CD8-positive, alpha-beta memory T cell (primary cell): ENCODE measurements at regions not wholly inside any gene's neighbourhood (a gene's known extent, or its start where the extent isn't known, plus 50 kb on each side); places are given as distances from the start of the nearest gene placed in this dataset.

ENCODE experiments used
- CTCF ChIA-PET: fragments of 350-600 bp; sonication (Branson Sonifier 250); formaldehyde crosslinking; loops from one replicate; lab custom pipeline; 2021; ENCODE audit warnings: antibody characterized with exemption; lab: Charles Lee
- POLR2A ChIA-PET: fragments of 350-600 bp; sonication (Branson Sonifier 250); formaldehyde crosslinking; loops from one replicate; lab custom pipeline; 2021; ENCODE audit warnings: antibody characterized with exemption; lab: Charles Lee
- DNase-seq, 5 donors: peaks; one replicate each; pipeline versions ENCODE4 v3.0.0 to v3.0.0-alpha.2; 2020 to 2022; ENCODE audit warnings: mixed read lengths in 1 of 5
- H3K27ac ChIP-seq: one replicate; pipeline ENCODE4 v1.7.0; 2013; ENCODE audit warnings: low read depth, mild to moderate bottlenecking, low read length, moderate library complexity
- H3K27me3 ChIP-seq: 2 replicates; pipeline ENCODE4 v1.7.0; 2013; ENCODE audit warnings: low read length, mild to moderate bottlenecking; ENCODE audit not compliant: insufficient read depth, poor library complexity, severe bottlenecking
- H3K36me3 ChIP-seq: 2 replicates; pipeline ENCODE4 v1.7.0; 2013; ENCODE audit warnings: mild to moderate bottlenecking, low read length, moderate library complexity; ENCODE audit not compliant: insufficient read depth
- H3K4me1 ChIP-seq: 2 replicates; pipeline ENCODE4 v1.7.0; 2013; ENCODE audit warnings: mild to moderate bottlenecking, low read length, moderate library complexity; ENCODE audit not compliant: insufficient read depth
- H3K4me3 ChIP-seq: 2 replicates; pipeline ENCODE4 v1.7.0; 2013; ENCODE audit warnings: mild to moderate bottlenecking, low read length
- H3K9me3 ChIP-seq: 2 replicates; pipeline ENCODE4 v1.7.0; 2013; ENCODE audit warnings: mild to moderate bottlenecking, low read length
- H3K27ac Mint-ChIP-seq, 8 donors: one replicate each; pipeline ENCODE4 v1.8.0; 2020 to 2021; ENCODE audit warnings: mixed read lengths in 8 of 8, mild to moderate bottlenecking in 6 of 8, inconsistent platforms in 3 of 8, moderate library complexity in 3 of 8
- H3K27me3 Mint-ChIP-seq, 2 donors: one replicate each; pipeline ENCODE4 v1.8.0; 2020 to 2021; ENCODE audit warnings: mixed read lengths in 2 of 2, mild to moderate bottlenecking in 1 of 2, moderate library complexity in 1 of 2
- H3K36me3 Mint-ChIP-seq, 3 donors: one replicate each; pipeline ENCODE4 v1.8.0; 2020 to 2021; ENCODE audit warnings: mixed read lengths in 3 of 3, inconsistent platforms in 1 of 3, mild to moderate bottlenecking in 1 of 3
- H3K4me1 Mint-ChIP-seq, 3 donors: one replicate each; pipeline ENCODE4 v1.8.0; 2020 to 2021; ENCODE audit warnings: mixed read lengths in 3 of 3, inconsistent platforms in 1 of 3, mild to moderate bottlenecking in 1 of 3
- H3K4me3 Mint-ChIP-seq, 7 donors: one replicate each; pipeline ENCODE4 v1.8.0; 2020 to 2021; ENCODE audit warnings: mixed read lengths in 7 of 7, mild to moderate bottlenecking in 6 of 7, moderate library complexity in 4 of 7, inconsistent platforms in 2 of 7
- H3K9me3 Mint-ChIP-seq, 5 donors: one replicate each; pipeline ENCODE4 v1.8.0; 2020 to 2022; ENCODE audit warnings: mixed read lengths in 5 of 5, mild to moderate bottlenecking in 3 of 5, moderate library complexity in 2 of 5, inconsistent platforms in 1 of 5

- Histone ChIP-seq H3K4me1 (no peaks in the 10 kb centered on the region), H3K27me3 (no peaks in the 10 kb centered on the region), H3K36me3 (no peaks in the 10 kb centered on the region), H3K9me3 (no peaks in the 10 kb centered on the region), H3K4me3 (no peak overlapping the region), H3K27ac (no peak overlapping the region)
- H3K4me1 Mint-ChIP-seq: no peaks in the 10 kb centered on the region
- H3K9me3 Mint-ChIP-seq: no peaks in the 10 kb centered on the region
- ChIA-PET POLR2A (no interaction called here), CTCF (no interaction called here)
- no peak overlapping the region for H3K27ac Mint-ChIP-seq
- H3K36me3 Mint-ChIP-seq: no peaks in the 10 kb centered on the region
- no peaks in the 10 kb centered on the region for H3K27me3 Mint-ChIP-seq
- DNase-seq: no peak
- no peak overlapping the region for H3K4me3 Mint-ChIP-seq
These were observed 110.4 kb upstream of the PMFBP1 start for GRCh38 chr16:72282362-72282761.

DNA sequence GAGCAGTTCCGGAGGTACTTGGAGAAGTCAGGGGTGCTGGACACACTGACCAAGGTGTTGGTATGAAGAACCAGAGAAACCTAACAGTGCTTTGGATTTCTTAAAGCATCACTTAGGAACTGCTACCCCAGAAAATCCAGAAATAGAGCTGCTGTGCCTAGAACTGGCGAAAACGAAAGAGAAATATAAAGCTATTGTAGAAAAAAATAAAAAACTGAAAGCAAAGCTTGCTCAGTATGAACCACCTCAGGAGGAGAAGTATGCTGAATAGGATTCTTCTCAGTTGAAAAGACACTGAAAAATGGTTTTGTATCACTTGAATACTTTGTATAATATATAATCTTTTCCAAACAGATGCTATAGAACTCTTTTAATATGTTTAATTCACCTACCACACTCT, 106.3 kb upstream of the PMFBP1 start:
- Histone ChIP-seq H3K36me3 (no peaks in the 10 kb centered on the region), H3K4me3 (no peak overlapping the region), H3K4me1 (no peaks in the 10 kb centered on the region), H3K27me3 (no peaks in the 10 kb centered on the region), H3K27ac (no peak overlapping the region), H3K9me3 (no peaks in the 10 kb centered on the region)
- CTCF ChIA-PET: no interaction called here
- POLR2A ChIA-PET: no interaction called here
- Mint-ChIP-seq H3K27ac (peak overlapping the region in 1 of 8 donors; percentile 0), H3K4me1 (no peaks in the 10 kb centered on the region), H3K27me3 (no peaks in the 10 kb centered on the region), H3K36me3 (no peaks in the 10 kb centered on the region), H3K9me3 (no peaks in the 10 kb centered on the region), H3K4me3 (no peak overlapping the region)
- no peak for DNase-seq

DNA sequence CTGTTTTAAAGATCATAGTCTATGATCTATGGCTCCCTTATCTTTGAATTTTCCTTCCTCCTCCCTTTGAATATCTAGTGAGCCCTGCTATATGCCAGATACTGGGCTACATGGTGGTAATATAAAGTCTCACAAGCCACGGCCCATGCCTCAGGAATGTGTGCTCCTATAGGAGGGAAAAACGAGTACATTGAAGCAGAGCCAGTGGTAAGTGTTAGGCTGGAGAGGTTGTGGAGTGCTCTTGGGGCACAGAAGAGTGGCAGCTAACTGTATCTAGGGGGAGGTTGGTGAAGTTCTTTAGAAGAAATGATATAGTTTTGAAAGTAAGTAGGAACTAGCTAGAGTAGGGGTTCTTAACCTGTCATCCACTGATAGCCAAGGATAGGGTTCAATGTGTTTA, 105.8 kb upstream of the PMFBP1 start:
- no peaks in the 10 kb centered on the region for H3K27me3 ChIP-seq
- no peak for DNase-seq
- no peaks in the 10 kb centered on the region for H3K9me3 Mint-ChIP-seq
- no peak overlapping the region for H3K4me3 ChIP-seq
- POLR2A ChIA-PET: no interaction called here
- no peaks in the 10 kb centered on the region for H3K36me3 ChIP-seq
- no peak overlapping the region for H3K27ac ChIP-seq
- H3K27ac Mint-ChIP-seq: no peak overlapping the region
- CTCF ChIA-PET: no interaction called here
- no peak overlapping the region for H3K4me3 Mint-ChIP-seq
- no peaks in the 10 kb centered on the region for H3K27me3 Mint-ChIP-seq
- H3K4me1 ChIP-seq: no peaks in the 10 kb centered on the region
- H3K9me3 ChIP-seq: no peaks in the 10 kb centered on the region
- no peaks in the 10 kb centered on the region for H3K36me3 Mint-ChIP-seq
- H3K4me1 Mint-ChIP-seq: no peaks in the 10 kb centered on the region

- ChIA-PET POLR2A (no interaction called here), CTCF (no interaction called here)
- no peak overlapping the region for H3K4me3 Mint-ChIP-seq
These were observed 99.8 kb upstream of the PMFBP1 start for GRCh38 chr16:72271699-72272240.

DNA sequence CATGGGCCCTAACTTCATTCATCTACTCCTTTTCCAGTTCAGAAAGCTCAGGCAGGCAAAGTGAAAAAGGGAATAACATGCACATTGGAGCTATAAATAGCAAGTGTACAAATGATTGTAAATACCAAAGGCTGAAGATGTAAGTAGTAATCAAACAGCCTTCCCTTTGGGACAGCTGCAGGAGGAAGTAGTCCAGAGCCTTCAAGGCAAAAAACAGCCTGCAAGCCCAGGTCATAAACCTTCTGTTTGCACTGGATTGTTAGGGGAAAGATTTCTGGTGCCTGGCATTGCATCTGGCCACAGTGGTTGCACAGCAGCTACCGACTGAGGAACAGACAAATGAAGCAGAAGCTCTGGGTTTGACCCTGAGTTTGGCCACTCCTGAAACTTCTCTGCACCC, 98.6 kb upstream of the PMFBP1 start:
- no peaks in the 10 kb centered on the region for H3K36me3 ChIP-seq
- no peak for DNase-seq
- Mint-ChIP-seq H3K27ac (no peak overlapping the region), H3K27me3 (no peaks in the 10 kb centered on the region), H3K9me3 (peaks cover 0 to 1% (median 0%) of the 10 kb centered on the region in 5 donors), H3K4me3 (no peak overlapping the region), H3K4me1 (no peaks in the 10 kb centered on the region), H3K36me3 (no peaks in the 10 kb centered on the region)
- no peaks in the 10 kb centered on the region for H3K27me3 ChIP-seq
- H3K27ac ChIP-seq: no peak overlapping the region
- CTCF ChIA-PET: no interaction called here
- H3K9me3 ChIP-seq: no peaks in the 10 kb centered on the region
- no peak overlapping the region for H3K4me3 ChIP-seq
- H3K4me1 ChIP-seq: no peaks in the 10 kb centered on the region
- POLR2A ChIA-PET: no interaction called here

More at GRCh38 chr16:72271699-72272240, 99.8 kb upstream of the PMFBP1 start:
- no peaks in the 10 kb centered on the region for H3K36me3 ChIP-seq
- Mint-ChIP-seq H3K36me3 (no peaks in the 10 kb centered on the region), H3K27ac (no peak overlapping the region), H3K27me3 (no peaks in the 10 kb centered on the region), H3K9me3 (peaks cover 0 to 1% (median 0%) of the 10 kb centered on the region in 5 donors), H3K4me1 (no peaks in the 10 kb centered on the region)
- H3K9me3 ChIP-seq: no peaks in the 10 kb centered on the region
- no peaks in the 10 kb centered on the region for H3K4me1 ChIP-seq
- no peaks in the 10 kb centered on the region for H3K27me3 ChIP-seq
- H3K4me3 ChIP-seq: no peak overlapping the region
- H3K27ac ChIP-seq: no peak overlapping the region
- DNase-seq: no peak

GRCh38 chr16:72266836-72267235, 94.9 kb upstream of the PMFBP1 start:
- no peak overlapping the region for H3K4me3 Mint-ChIP-seq
- no peak overlapping the region for H3K27ac Mint-ChIP-seq
- H3K9me3 Mint-ChIP-seq: peaks cover 0 to 1% (median 0%) of the 10 kb centered on the region in 5 donors
- H3K27ac ChIP-seq: no peak overlapping the region
- no peaks in the 10 kb centered on the region for H3K36me3 ChIP-seq
- H3K27me3 Mint-ChIP-seq: no peaks in the 10 kb centered on the region
- ChIA-PET POLR2A (no interaction called here), CTCF (no interaction called here)
- no peaks in the 10 kb centered on the region for H3K4me1 Mint-ChIP-seq
- no peaks in the 10 kb centered on the region for H3K9me3 ChIP-seq
- no peak overlapping the region for H3K4me3 ChIP-seq
- no peaks in the 10 kb centered on the region for H3K27me3 ChIP-seq
- no peaks in the 10 kb centered on the region for H3K4me1 ChIP-seq
- DNase-seq: no peak
- no peaks in the 10 kb centered on the region for H3K36me3 Mint-ChIP-seq

- Histone ChIP-seq H3K4me1 (no peaks in the 10 kb centered on the region), H3K27ac (no peak overlapping the region), H3K4me3 (no peak overlapping the region), H3K9me3 (no peaks in the 10 kb centered on the region), H3K36me3 (no peaks in the 10 kb centered on the region), H3K27me3 (no peaks in the 10 kb centered on the region)
- CTCF ChIA-PET: no interaction called here
- DNase-seq: no peak
- Mint-ChIP-seq H3K27ac (no peak overlapping the region), H3K4me1 (no peaks in the 10 kb centered on the region), H3K36me3 (no peaks in the 10 kb centered on the region), H3K27me3 (no peaks in the 10 kb centered on the region), H3K9me3 (peaks cover 0 to 1% (median 0%) of the 10 kb centered on the region in 5 donors), H3K4me3 (no peak overlapping the region)
- POLR2A ChIA-PET: no interaction called here
These were observed 92.8 kb upstream of the PMFBP1 start for GRCh38 chr16:72264771-72265170.

DNA sequence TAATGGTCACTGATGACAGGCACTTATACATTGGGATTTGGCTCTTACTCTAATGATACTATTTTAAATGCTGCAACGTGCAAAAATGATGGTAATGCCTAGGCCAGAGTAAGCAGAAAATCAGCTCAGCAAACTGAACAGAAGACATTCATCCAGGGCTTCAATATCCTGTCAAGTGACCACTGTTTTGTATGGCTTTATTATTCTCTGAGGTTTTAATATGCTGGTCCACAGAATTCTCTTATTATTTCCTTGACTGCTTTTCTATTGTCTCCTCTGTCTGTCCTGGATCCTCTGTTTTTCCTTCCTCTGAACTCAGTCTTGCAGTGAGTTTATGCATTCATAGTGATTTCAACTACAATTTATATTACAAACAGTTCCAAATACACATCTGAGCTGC, 90.8 kb upstream of the PMFBP1 start:
- CTCF ChIA-PET: no interaction called here
- POLR2A ChIA-PET: no interaction called here

More for the DNA sequence above, 90.8 kb upstream of the PMFBP1 start:
- DNase-seq: no peak
- H3K9me3 ChIP-seq: no peaks in the 10 kb centered on the region
- Mint-ChIP-seq H3K36me3 (no peaks in the 10 kb centered on the region), H3K4me3 (no peak overlapping the region), H3K27me3 (no peaks in the 10 kb centered on the region), H3K9me3 (peaks cover 0 to 2% (median 0%) of the 10 kb centered on the region in 5 donors), H3K27ac (no peak overlapping the region), H3K4me1 (no peaks in the 10 kb centered on the region)
- H3K4me1 ChIP-seq: no peaks in the 10 kb centered on the region
- no peak overlapping the region for H3K4me3 ChIP-seq
- no peaks in the 10 kb centered on the region for H3K27me3 ChIP-seq
- no peak overlapping the region for H3K27ac ChIP-seq
- H3K36me3 ChIP-seq: no peaks in the 10 kb centered on the region
